Suprapubic skin (tissue), 4 donors: ENCODE measurements at regions not wholly inside any gene's neighbourhood (a gene's known extent, or its start where the extent isn't known, plus 50 kb on each side); places are given as distances from the start of the nearest gene placed in this dataset.

Experiments used
- POLR2A ChIP-seq, 2 donors: fragments of 450-650 bp; IDR thresholded peaks; one replicate each; pipeline ENCODE4 v1.6.1; 2017; ENCODE audit warnings: antibody characterized with exemption in 2 of 2, mild to moderate bottlenecking in 2 of 2, moderate library complexity in 2 of 2
- POLR2AphosphoS5 ChIP-seq, 3 donors: sonication (generic); formaldehyde crosslinking; IDR thresholded peaks; one replicate each; pipeline ENCODE4 v1.6.1; 2017; ENCODE audit warnings: antibody characterized with exemption in 3 of 3

DNA sequence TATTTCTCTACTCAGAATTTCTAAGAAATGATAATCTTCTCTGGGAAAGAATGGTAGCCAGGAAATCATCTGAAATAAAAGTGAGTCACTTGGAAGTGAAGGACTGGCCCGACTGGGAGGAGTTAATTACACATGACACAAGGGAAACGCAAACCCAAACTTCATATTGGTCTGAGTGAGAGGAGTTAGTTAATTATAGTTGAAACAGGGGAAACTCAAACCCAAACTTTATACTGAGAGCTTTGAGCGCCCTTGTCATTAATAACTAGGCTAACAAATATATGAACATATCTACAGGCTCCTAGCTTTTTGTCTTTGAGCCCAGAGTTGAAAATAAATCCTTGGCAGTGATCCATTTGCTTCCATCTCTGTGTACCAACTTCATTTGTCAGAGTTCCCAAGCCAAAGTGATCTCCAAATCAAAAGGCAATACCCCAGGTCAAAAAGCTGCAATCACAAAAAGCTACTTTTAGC lies 187.8 kb upstream of the COL3A1 start:
- TF ChIP-seq POLR2A (IDR thresholded peaks at IDR 0.05) (no peak), POLR2AphosphoS5 (IDR thresholded peaks at IDR 0.05) (no peak)
